Glomerular visceral epithelial cell (primary cell): ENCODE measurements at regions not wholly inside any gene's neighbourhood (a gene's known extent, or its start where the extent isn't known, plus 50 kb on each side); places are given as distances from the start of the nearest gene placed in this dataset.

Source experiments
- DNase-seq: peaks from one replicate; pipeline ENCODE4 v3.0.0-alpha.2; 2016; ENCODE audit errors: extremely low spot score

GRCh38 chr4:74615411-74615810, 170.5 kb downstream of the AREG start:
- no peak for DNase-seq

DNA sequence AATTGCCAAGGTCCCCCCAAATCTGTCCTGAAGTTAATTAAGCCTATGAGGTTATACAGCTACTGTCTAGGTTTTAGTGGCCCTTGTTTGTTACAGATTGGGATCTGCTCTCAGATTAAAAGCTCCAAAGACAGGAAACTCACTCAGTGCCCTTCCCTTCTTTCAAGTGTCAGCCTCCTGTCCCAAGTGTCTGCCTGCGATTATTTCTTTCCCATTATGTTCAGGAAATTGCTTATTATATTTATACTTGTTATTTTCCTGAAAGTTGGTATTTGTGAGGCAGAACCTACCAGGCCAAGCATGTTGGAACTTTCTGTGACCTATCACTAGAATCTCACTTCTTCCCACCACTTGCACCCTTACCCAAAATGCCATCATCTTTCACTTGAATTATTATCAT, 173.2 kb downstream of the AREG start:
- no peak for DNase-seq

- DNase-seq = peak; percentile 72
These were observed 173.7 kb downstream of the AREG start for GRCh38 chr4:74618659-74619058.

- no peak for DNase-seq
These were observed 174.2 kb downstream of the BTC start for GRCh38 chr4:74619931-74620702.

GRCh38 chr4:74621616-74622015, 172.7 kb downstream of the BTC start:
- DNase-seq = no peak

- peak; percentile 59 for DNase-seq
These were observed 171.3 kb downstream of the BTC start for GRCh38 chr4:74623041-74623440.

GRCh38 chr4:74624351-74625151, 169.8 kb downstream of the BTC start:
- peak; percentile 89 for DNase-seq

- DNase-seq = no peak
These were observed 168.3 kb downstream of the BTC start for GRCh38 chr4:74625981-74626380.

GRCh38 chr4:74627093-74627492, 167.2 kb downstream of the BTC start:
- DNase-seq = no peak

DNA sequence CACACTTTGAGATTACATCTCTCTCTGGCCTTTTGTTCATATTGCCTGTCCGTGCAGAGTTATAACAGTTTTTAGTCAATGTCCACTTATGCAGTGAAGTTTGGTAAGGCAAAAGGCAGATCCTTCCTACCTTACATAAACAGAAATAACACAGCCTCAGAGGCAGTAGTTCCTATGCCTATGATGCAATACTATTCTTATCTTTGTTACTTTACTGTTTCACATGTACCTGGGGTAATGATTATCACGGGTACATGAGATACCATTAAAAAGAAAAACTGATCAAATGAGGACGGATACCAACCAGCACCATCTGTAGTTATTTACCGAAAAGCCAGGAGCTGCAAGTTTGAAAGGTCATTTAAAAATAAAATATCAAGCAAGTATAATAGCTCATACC, 166.8 kb downstream of the BTC start:
- DNase-seq = no peak

DNA sequence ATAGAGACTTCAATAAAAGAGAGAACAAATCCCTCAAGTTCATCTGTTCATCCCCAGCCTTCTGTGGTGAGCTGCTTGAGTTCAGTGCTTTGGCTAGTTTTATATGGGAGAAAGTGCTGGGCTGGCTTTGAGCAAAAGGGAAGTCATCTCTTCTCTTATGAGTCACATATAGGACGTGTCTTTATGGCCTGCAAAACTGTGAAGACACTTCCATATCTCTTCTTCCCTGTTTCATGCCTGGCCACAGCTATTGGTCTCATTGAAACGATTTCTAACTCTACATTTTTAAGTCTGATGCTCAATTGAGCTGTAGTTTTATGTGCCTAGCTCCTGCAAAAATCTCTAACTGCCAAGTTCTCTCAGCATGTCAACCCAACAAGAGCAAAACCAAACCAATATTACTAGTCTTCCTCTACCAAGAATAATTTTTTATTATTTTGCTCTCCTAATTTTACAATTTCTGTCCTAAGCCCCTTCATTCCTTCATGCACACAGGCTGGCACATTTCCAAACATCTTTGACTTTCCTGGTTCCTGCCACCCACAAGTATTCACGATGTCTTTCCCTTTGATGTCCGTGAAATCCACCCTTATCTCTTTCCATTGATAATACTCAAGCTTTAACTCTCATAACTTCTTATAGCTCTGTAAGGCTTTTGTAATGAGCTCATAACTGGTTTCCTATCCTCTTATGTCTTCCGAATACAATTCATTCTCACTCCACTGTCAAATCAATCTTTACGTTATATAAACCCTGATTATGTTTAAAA, 165.3 kb downstream of the BTC start:
- no peak for DNase-seq

DNA sequence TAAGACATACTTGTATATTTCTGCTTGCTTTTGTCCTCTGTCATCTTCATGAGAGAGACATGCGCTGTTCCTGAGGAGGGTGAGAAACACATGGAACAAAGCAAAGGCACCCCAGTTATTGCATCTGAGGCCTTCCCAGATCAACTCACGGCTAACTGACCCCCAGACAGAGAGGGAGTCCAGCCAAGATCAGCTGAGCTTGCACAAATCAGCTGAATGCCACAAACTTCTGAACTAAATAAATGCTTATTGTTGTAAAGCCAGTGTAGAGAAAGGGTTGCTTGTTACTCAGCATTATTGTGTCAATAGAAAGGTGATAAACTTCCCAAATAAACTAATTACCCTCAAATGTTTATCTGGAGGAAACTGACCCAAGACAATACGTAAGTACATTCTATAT, 163.8 kb downstream of the BTC start:
- no peak for DNase-seq

DNA sequence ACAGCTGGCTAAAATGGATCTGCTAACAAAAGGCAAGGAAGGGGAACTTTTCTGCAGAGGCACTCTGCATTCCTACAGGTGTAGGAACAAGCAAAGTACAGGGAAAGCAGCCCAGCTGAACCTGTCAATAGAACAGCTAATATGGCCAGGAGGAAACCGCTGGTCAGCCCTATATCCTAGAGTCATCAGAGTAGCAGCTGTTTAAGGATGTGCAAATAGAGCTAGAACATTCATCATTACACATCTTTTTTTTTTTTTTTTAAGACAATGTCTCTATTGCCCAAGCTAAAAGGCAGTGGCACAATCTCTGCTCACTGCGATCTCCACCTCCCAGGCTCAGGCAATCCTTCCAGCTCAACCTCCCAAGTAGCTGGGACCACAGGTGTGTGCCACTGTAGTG, 163.0 kb downstream of the BTC start:
- no peak for DNase-seq

GRCh38 chr4:74631988-74632387, 162.3 kb downstream of the BTC start:
- DNase-seq = no peak

DNA sequence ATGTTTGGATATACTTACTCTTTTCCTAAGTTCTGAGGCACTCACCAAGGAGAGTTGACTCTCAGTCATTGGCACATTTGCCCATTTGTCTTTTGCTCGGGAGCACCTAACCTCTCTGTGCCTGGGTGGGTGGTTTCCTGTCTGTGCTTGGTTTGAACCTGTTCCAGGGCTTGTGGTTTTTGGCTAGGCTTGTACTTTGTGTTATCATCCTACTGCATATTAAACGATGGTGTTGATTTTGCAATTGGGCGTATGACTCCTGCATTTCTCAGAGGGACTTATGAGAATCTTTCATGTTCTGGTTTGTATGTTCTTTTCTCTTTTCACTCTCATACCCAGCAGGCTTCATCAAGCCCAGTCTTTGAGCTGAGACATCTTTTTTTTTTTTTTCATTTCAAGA, 161.7 kb downstream of the BTC start:
- peak; percentile 94 for DNase-seq

DNA sequence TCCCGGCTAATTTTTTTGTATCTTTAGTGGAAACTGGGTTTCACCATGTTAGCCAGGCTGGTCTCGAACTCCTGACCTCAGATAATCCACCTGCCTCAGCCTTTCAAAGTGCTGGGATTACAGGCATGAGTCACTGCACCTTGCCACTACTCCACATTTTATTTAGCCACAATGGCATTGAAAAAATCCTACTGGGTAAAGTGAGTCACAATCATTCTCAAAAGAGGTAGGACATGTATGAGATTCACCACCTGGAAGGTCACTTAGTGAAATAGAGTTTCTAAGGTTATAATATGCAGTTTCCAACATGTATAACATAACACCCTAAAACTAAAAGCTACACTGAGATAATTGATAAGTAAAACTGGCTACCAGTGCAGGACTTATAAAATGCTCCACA, 159.2 kb downstream of the BTC start:
- DNase-seq = no peak

DNA sequence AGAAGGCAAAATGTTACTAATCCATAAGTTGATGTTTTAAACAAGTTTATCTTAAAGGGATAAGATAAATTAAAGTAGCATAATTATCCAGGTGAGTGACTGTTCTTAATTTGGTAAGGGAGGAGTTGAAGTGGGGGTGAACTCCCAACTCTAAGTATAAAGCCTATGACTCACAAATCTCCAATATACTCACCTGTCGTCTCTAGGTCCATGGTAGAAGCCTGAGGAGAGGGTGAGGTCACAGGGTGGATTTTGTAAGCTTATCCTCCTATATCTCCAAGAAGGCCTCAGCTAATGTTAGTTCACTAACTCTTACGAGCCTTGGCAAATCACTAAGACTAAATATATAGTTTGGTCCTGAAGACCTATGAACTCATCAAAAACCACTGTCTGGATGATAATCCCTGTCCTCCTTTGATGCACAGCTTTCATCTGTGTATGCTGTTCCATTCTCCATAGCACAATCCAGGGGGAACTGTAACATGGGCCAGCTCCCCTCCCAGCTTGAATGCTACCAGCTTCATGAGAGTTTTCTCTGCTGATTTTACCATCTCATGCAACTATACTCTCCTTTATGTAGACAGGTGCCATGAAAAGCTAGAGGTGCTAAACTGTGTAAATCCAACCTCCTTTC, 158.7 kb downstream of the BTC start:
- no peak for DNase-seq

GRCh38 chr4:74638001-74638400, 156.3 kb downstream of the BTC start:
- no peak for DNase-seq

- DNase-seq = no peak
These were observed 155.6 kb downstream of the BTC start for GRCh38 chr4:74638689-74639088.

DNA sequence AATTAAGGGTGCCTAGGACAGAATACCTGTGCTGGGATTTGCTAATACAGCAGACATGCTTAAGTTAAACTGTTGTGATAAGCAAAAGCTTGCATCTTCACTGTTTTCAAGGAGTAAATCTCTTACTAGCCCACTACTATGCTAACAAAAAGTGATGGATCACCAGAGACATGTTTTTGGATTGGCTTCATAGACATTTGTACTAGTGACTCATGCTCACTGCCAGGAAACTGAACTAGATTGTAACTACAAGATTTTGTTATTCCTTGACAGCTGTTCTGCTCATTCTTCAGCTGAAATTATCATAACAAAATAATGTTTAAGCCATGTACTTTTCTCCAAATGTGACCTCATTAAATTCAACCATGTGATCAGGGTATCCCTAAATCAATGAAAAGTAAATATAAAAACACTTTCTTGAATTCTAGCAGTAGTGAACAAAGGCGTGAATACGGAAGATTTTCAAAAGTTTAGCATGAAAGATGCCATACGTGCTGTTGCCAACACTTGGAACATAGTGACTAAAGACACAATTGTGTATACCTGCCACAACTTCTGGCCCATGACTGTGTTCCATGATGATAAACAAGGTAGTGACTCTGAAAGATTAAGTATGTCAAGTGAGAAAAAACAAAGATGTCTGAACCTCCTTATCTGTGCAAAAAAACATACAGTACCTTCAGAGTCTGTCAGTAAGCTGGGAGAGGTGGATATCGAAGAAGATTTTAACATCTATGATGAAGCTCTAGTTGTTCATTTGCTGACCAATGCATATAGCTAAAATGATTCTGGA, 154.0 kb downstream of the BTC start:
- peak; percentile 42 for DNase-seq

DNA sequence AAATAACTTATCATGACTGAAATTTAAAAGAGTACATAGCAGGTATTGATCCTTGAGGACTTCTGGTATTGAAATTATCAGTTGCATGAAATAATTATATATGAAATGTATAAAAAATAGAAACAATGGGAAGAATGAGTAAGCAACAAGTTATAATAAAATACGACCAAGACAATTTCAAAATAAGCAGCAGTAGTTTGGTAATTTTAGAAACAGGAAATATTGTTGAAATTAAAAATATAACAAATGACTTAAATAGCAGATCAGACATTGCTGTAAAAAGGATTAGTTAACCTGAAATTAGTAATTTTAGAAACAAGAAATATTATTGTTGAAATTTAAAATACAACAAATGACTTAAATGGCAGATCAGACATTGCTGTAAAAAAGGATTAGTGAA, 152.3 kb downstream of the BTC start:
- no peak for DNase-seq
